ENCODE measurements at regions not wholly inside any gene's neighbourhood (a gene's known extent, or its start where the extent isn't known, plus 50 kb on each side); places are given as distances from the start of the nearest gene placed in this dataset.

DNA sequence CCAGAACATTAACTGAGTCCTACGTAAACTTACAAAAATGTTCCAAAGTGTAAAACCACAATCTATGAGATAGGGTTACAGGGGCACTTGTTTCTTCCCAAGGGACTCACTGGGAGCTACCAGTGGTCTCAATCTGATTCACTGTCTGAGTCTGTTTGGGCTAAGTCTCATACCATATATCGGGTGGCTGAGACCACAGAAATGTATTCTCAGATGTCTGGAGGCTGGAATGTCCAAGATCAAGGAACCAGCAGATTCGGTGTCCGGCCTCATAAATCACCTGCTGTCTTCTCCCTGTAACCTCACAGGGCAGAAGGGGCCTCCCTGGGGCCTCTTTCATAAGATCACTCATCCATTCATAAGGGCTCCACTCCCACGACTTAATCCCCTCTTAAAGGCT is 616.3 kb upstream of the TMEM132C start:
- 70 to 81% (median 79%) methylated on average over 5 of the region's 5 CpGs for WGBS, 5 donors
- TF ChIP-seq EP300 (IDR thresholded peaks at IDR 0.05) (no peak), POLR2A (IDR thresholded peaks at IDR 0.05) (no peak), POLR2AphosphoS5 (IDR thresholded peaks at IDR 0.05) (no peak)
- TF ChIP-seq, protein P1, sequence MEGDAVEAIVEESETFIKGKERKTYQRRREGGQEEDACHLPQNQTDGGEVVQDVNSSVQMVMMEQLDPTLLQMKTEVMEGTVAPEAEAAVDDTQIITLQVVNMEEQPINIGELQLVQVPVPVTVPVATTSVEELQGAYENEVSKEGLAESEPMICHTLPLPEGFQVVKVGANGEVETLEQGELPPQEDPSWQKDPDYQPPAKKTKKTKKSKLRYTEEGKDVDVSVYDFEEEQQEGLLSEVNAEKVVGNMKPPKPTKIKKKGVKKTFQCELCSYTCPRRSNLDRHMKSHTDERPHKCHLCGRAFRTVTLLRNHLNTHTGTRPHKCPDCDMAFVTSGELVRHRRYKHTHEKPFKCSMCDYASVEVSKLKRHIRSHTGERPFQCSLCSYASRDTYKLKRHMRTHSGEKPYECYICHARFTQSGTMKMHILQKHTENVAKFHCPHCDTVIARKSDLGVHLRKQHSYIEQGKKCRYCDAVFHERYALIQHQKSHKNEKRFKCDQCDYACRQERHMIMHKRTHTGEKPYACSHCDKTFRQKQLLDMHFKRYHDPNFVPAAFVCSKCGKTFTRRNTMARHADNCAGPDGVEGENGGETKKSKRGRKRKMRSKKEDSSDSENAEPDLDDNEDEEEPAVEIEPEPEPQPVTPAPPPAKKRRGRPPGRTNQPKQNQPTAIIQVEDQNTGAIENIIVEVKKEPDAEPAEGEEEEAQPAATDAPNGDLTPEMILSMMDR (IDR thresholded peaks at IDR 0.05), result no peak
- no peak for DNase-seq
- peaks cover 0 to 4% (median 0%) of the 10 kb centered on the region in 4 donors for H3K9me3 ChIP-seq
- intact Hi-C loops (cut with DNase I; ENCODE audit: low total_unique reads), result no loop called here
- no peaks in the 10 kb centered on the region for H3K36me3 ChIP-seq
- no peak overlapping the region for H3K4me3 ChIP-seq
- H3K27me3 ChIP-seq, result no peaks in the 10 kb centered on the region
- no peaks in the 10 kb centered on the region for H3K4me1 ChIP-seq
- H3K27ac ChIP-seq, result no peak overlapping the region

DNA sequence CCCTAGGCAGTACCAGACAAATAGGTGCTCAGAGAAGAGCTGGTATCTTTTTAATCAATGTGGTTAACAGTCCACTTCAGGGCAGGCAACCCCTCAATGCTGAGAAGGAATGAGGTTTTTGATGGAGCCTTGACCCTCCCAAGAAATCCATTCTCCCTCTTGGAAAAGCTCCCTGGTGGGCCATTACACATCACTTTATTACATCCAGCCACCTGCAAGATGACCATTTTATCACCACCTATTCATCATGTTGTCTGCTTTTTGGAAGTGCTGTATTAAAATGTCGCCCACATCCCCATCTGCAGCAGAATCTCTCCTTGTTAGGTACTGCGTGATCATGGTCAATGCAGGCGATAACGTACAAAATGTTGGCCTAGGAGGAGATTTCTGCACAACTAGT is 614.7 kb upstream of the TMEM132C start:
- TF ChIP-seq, protein P1 (IDR thresholded peaks at IDR 0.05), result no peak
- TF ChIP-seq POLR2A (IDR thresholded peaks at IDR 0.05) (no peak), POLR2AphosphoS5 (IDR thresholded peaks at IDR 0.05) (no peak), EP300 (IDR thresholded peaks at IDR 0.05) (no peak)
- no peak overlapping the region for H3K4me3 ChIP-seq
- WGBS, 5 donors, result 91 to 96% (median 94%) methylated on average over 4 of the region's 4 CpGs
- intact Hi-C loops (cut with DNase I; ENCODE audit: low total_unique reads), result no loop called here
- no peaks in the 10 kb centered on the region for H3K4me1 ChIP-seq
- H3K9me3 ChIP-seq, result no peaks in the 10 kb centered on the region
- no peak overlapping the region for H3K27ac ChIP-seq
- H3K36me3 ChIP-seq, result no peaks in the 10 kb centered on the region
- H3K27me3 ChIP-seq, result no peaks in the 10 kb centered on the region
- DNase-seq, result no peak

DNA sequence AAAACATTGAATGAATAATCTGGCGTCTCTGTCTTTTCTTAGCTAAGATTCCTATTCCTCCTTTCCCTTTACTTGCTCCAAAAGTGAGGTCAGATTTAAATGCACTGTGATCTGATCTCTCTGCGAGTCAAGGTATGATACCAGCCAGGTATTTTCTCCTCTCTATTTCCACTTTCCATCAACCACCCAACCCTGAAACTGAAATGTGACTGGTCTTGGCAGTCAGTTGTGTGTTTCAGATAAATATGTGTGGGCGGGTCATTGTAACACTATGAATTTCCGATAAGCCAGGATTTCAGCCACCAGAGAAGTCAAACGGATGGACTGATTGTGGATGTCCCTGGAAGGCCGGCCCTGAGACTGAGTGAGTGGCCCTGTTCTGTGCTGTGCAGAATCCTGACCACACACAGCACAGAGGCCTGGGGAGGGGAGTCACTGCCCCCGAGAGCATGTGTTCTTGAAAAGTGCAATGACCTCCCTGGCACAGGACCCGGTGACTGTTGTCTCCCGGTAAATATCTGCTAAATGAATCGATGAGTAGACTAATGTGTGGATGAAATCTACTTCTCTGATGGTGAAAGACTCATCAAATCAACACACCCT is 612.5 kb upstream of the TMEM132C start:
- no peak for TF ChIP-seq POLR2AphosphoS5 (IDR thresholded peaks at IDR 0.05)
- TF ChIP-seq EP300 (IDR thresholded peaks at IDR 0.05), result no peak
- TF ChIP-seq, protein P1 (IDR thresholded peaks at IDR 0.05), result no peak
- TF ChIP-seq POLR2A (IDR thresholded peaks at IDR 0.05), result no peak
- Histone ChIP-seq H3K27ac (no peak overlapping the region), H3K36me3 (no peaks in the 10 kb centered on the region), H3K4me3 (no peak overlapping the region), H3K9me3 (no peaks in the 10 kb centered on the region), H3K27me3 (no peaks in the 10 kb centered on the region), H3K4me1 (no peaks in the 10 kb centered on the region)
- 52 to 70% (median 68%) methylated on average over 9 to 10 of the region's 10 CpGs for WGBS, 5 donors
- DNase-seq, result no peak
- intact Hi-C loops (cut with DNase I; ENCODE audit: low total_unique reads), result no loop called here

DNA sequence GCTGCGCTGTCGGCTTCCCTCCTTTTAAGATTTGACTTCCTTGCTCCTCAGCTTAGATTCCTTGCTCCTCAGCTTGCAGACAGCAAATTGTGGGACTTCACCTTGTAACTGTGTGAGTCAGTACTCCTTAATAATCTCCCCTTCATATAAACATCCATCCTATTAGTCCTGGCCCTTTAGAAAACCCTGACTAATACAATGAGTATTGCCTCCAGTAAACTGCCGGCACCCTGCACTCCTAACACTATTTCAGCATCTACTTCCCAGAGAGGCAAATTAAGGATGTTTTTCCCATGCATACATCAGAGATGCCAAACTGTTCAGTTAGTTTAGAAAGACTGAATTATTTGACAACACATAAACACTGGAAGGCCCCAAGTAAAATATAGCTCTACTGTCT is 611.3 kb upstream of the TMEM132C start:
- intact Hi-C loops (cut with DNase I; ENCODE audit: low total_unique reads), result no loop called here
- Histone ChIP-seq H3K4me1 (no peaks in the 10 kb centered on the region), H3K36me3 (no peaks in the 10 kb centered on the region), H3K4me3 (no peak overlapping the region), H3K9me3 (no peaks in the 10 kb centered on the region), H3K27ac (no peak overlapping the region), H3K27me3 (no peaks in the 10 kb centered on the region)
- no peak for DNase-seq
- 71 to 92% (median 89%) methylated on average over 3 of the region's 3 CpGs for WGBS, 5 donors
- no peak for TF ChIP-seq EP300 (IDR thresholded peaks at IDR 0.05)
- no peak for TF ChIP-seq POLR2A (IDR thresholded peaks at IDR 0.05)
- no peak for TF ChIP-seq POLR2AphosphoS5 (IDR thresholded peaks at IDR 0.05)
- TF ChIP-seq, protein P1 (IDR thresholded peaks at IDR 0.05), result no peak

Measured in stomach (tissue), 8 donors.